ENCODE measurements at regions not wholly inside any gene's neighbourhood (a gene's known extent, or its start where the extent isn't known, plus 50 kb on each side); places are given as distances from the start of the nearest gene placed in this dataset.

GRCh38 chr1:191174298-191174697, 696.6 kb upstream of the BRINP3 start:
- H3K4me3 Mint-ChIP-seq, result no peak overlapping the region
- no peaks in the 10 kb centered on the region for H3K27me3 Mint-ChIP-seq (ENCODE audit: low read depth in 3 of 3)
- H3K9me3 Mint-ChIP-seq, result peaks cover 11 to 41% (median 19%) of the 10 kb centered on the region in 6 donors
- no peaks in the 10 kb centered on the region for H3K36me3 Mint-ChIP-seq
- H3K27ac Mint-ChIP-seq, result no peak overlapping the region
- DNase-seq, result no peak
- no peaks in the 10 kb centered on the region for H3K4me1 Mint-ChIP-seq

GRCh38 chr1:191176131-191176530, 698.5 kb upstream of the BRINP3 start:
- Mint-ChIP-seq H3K27ac (no peak overlapping the region), H3K9me3 (peaks cover 11 to 45% (median 22%) of the 10 kb centered on the region in 6 donors), H3K27me3 (ENCODE audit: low read depth in 3 of 3) (no peaks in the 10 kb centered on the region), H3K4me3 (no peak overlapping the region), H3K36me3 (no peaks in the 10 kb centered on the region), H3K4me1 (no peaks in the 10 kb centered on the region)
- no peak for DNase-seq

- Mint-ChIP-seq H3K36me3 (no peaks in the 10 kb centered on the region), H3K27me3 (ENCODE audit: low read depth in 3 of 3) (no peaks in the 10 kb centered on the region), H3K27ac (no peak overlapping the region), H3K4me3 (no peak overlapping the region), H3K4me1 (no peaks in the 10 kb centered on the region), H3K9me3 (peaks cover 3 to 45% (median 28%) of the 10 kb centered on the region in 6 donors)
- no peak for DNase-seq
Observed at GRCh38 chr1:191206513-191207207, 729.0 kb upstream of the BRINP3 start.

- peaks cover 9 to 54% (median 24%) of the 10 kb centered on the region in 6 donors for H3K9me3 Mint-ChIP-seq
- H3K27me3 Mint-ChIP-seq (ENCODE audit: low read depth in 3 of 3), result no peaks in the 10 kb centered on the region
- H3K36me3 Mint-ChIP-seq, result no peaks in the 10 kb centered on the region
- H3K4me1 Mint-ChIP-seq, result no peaks in the 10 kb centered on the region
- no peak overlapping the region for H3K4me3 Mint-ChIP-seq
- H3K27ac Mint-ChIP-seq, result no peak overlapping the region
- no peak for DNase-seq
Observed at GRCh38 chr1:191222206-191222605, 744.5 kb upstream of the BRINP3 start.

- Mint-ChIP-seq H3K36me3 (peaks cover 0 to 3% (median 3%) of the 10 kb centered on the region in 3 donors), H3K27ac (no peak overlapping the region), H3K27me3 (ENCODE audit: low read depth in 3 of 3) (no peaks in the 10 kb centered on the region), H3K4me3 (no peak overlapping the region), H3K4me1 (no peaks in the 10 kb centered on the region), H3K9me3 (peaks cover 6 to 35% (median 21%) of the 10 kb centered on the region in 6 donors)
- DNase-seq, result no peak
Observed at GRCh38 chr1:191240925-191241324, 763.3 kb upstream of the BRINP3 start.

- peaks cover 18 to 78% (median 54%) of the 10 kb centered on the region in 6 donors for H3K9me3 Mint-ChIP-seq
Observed at GRCh38 chr1:191255354-191256054, 777.8 kb upstream of the BRINP3 start.

GRCh38 chr1:191256917-191257316, 779.3 kb upstream of the BRINP3 start:
- H3K4me1 Mint-ChIP-seq, result no peaks in the 10 kb centered on the region
- peaks cover 0 to 4% (median 0%) of the 10 kb centered on the region in 3 donors for H3K36me3 Mint-ChIP-seq
- no peak for DNase-seq
- H3K9me3 Mint-ChIP-seq, result peaks cover 18 to 68% (median 52%) of the 10 kb centered on the region in 6 donors
- H3K27me3 Mint-ChIP-seq (ENCODE audit: low read depth in 3 of 3), result peaks cover 0 to 1% (median 0%) of the 10 kb centered on the region in 3 donors
- H3K4me3 Mint-ChIP-seq, result no peak overlapping the region
- no peak overlapping the region for H3K27ac Mint-ChIP-seq

More at GRCh38 chr1:191255354-191256054, 777.8 kb upstream of the BRINP3 start:
- H3K36me3 Mint-ChIP-seq, result peaks cover 0 to 4% (median 0%) of the 10 kb centered on the region in 3 donors
- H3K27me3 Mint-ChIP-seq (ENCODE audit: low read depth in 3 of 3), result peaks cover 0 to 1% (median 0%) of the 10 kb centered on the region in 3 donors
- H3K27ac Mint-ChIP-seq, result no peak overlapping the region
- no peak for DNase-seq
- H3K4me3 Mint-ChIP-seq, result no peak overlapping the region
- H3K4me1 Mint-ChIP-seq, result no peaks in the 10 kb centered on the region

- DNase-seq, result no peak
Observed at GRCh38 chr1:191260056-191260455, 782.4 kb upstream of the BRINP3 start.

GRCh38 chr1:191261111-191261510, 783.4 kb upstream of the BRINP3 start:
- H3K4me3 Mint-ChIP-seq, result no peak overlapping the region
- peaks cover 12 to 59% (median 39%) of the 10 kb centered on the region in 6 donors for H3K9me3 Mint-ChIP-seq
- no peak for DNase-seq
- H3K27me3 Mint-ChIP-seq (ENCODE audit: low read depth in 3 of 3), result no peaks in the 10 kb centered on the region
- H3K4me1 Mint-ChIP-seq, result no peaks in the 10 kb centered on the region
- H3K27ac Mint-ChIP-seq, result no peak overlapping the region
- H3K36me3 Mint-ChIP-seq, result no peaks in the 10 kb centered on the region

More at GRCh38 chr1:191260056-191260455, 782.4 kb upstream of the BRINP3 start:
- H3K4me3 Mint-ChIP-seq, result no peak overlapping the region
- no peaks in the 10 kb centered on the region for H3K27me3 Mint-ChIP-seq (ENCODE audit: low read depth in 3 of 3)
- H3K27ac Mint-ChIP-seq, result no peak overlapping the region
- peaks cover 15 to 61% (median 38%) of the 10 kb centered on the region in 6 donors for H3K9me3 Mint-ChIP-seq
- no peaks in the 10 kb centered on the region for H3K36me3 Mint-ChIP-seq
- H3K4me1 Mint-ChIP-seq, result no peaks in the 10 kb centered on the region

- Mint-ChIP-seq H3K27me3 (ENCODE audit: low read depth in 3 of 3) (no peaks in the 10 kb centered on the region), H3K4me1 (no peaks in the 10 kb centered on the region), H3K27ac (no peak overlapping the region), H3K4me3 (no peak overlapping the region), H3K36me3 (peaks cover 0 to 6% (median 4%) of the 10 kb centered on the region in 3 donors), H3K9me3 (peaks cover 14 to 53% (median 30%) of the 10 kb centered on the region in 6 donors)
- DNase-seq, result no peak
Observed at GRCh38 chr1:191279266-191279800, 801.7 kb upstream of the BRINP3 start.

GRCh38 chr1:191284175-191284574, 806.5 kb upstream of the BRINP3 start:
- Mint-ChIP-seq H3K36me3 (peaks cover 0 to 4% (median 3%) of the 10 kb centered on the region in 3 donors), H3K27me3 (ENCODE audit: low read depth in 3 of 3) (no peaks in the 10 kb centered on the region), H3K27ac (no peak overlapping the region)

GRCh38 chr1:191290441-191290840, 812.8 kb upstream of the BRINP3 start:
- Mint-ChIP-seq H3K27ac (no peak overlapping the region), H3K9me3 (peaks cover 6 to 50% (median 13%) of the 10 kb centered on the region in 6 donors), H3K36me3 (no peaks in the 10 kb centered on the region), H3K27me3 (ENCODE audit: low read depth in 3 of 3) (peaks cover 0 to 4% (median 2%) of the 10 kb centered on the region in 3 donors), H3K4me3 (no peak overlapping the region), H3K4me1 (no peaks in the 10 kb centered on the region)
- DNase-seq, result no peak

More at GRCh38 chr1:191284175-191284574, 806.5 kb upstream of the BRINP3 start:
- Mint-ChIP-seq H3K4me3 (no peak overlapping the region), H3K9me3 (peaks cover 12 to 56% (median 38%) of the 10 kb centered on the region in 6 donors), H3K4me1 (no peaks in the 10 kb centered on the region)
- DNase-seq, result no peak

GRCh38 chr1:191305370-191305769, 827.7 kb upstream of the BRINP3 start:
- Mint-ChIP-seq H3K4me1 (no peaks in the 10 kb centered on the region), H3K9me3 (peaks cover 14 to 54% (median 37%) of the 10 kb centered on the region in 6 donors), H3K27ac (no peak overlapping the region), H3K4me3 (no peak overlapping the region), H3K27me3 (ENCODE audit: low read depth in 3 of 3) (peaks cover 0 to 6% (median 0%) of the 10 kb centered on the region in 3 donors), H3K36me3 (no peaks in the 10 kb centered on the region)
- DNase-seq, result no peak

GRCh38 chr1:191306916-191307315, 829.3 kb upstream of the BRINP3 start:
- H3K27ac Mint-ChIP-seq, result no peak overlapping the region
- DNase-seq, result no peak
- no peak overlapping the region for H3K4me3 Mint-ChIP-seq
- no peaks in the 10 kb centered on the region for H3K4me1 Mint-ChIP-seq
- H3K9me3 Mint-ChIP-seq, result peaks cover 13 to 46% (median 31%) of the 10 kb centered on the region in 6 donors
- H3K36me3 Mint-ChIP-seq, result no peaks in the 10 kb centered on the region
- H3K27me3 Mint-ChIP-seq (ENCODE audit: low read depth in 3 of 3), result peaks cover 0 to 6% (median 0%) of the 10 kb centered on the region in 3 donors

Measured in immature natural killer cell (primary cell).